GDM1 (cell line): ENCODE measurements at regions not wholly inside any gene's neighbourhood (a gene's known extent, or its start where the extent isn't known, plus 50 kb on each side); places are given as distances from the start of the nearest gene placed in this dataset.

Experiments
- DNase-seq: peaks from one replicate; lab custom pipeline; 2025; lab: John Stamatoyannopoulos, UW

DNA sequence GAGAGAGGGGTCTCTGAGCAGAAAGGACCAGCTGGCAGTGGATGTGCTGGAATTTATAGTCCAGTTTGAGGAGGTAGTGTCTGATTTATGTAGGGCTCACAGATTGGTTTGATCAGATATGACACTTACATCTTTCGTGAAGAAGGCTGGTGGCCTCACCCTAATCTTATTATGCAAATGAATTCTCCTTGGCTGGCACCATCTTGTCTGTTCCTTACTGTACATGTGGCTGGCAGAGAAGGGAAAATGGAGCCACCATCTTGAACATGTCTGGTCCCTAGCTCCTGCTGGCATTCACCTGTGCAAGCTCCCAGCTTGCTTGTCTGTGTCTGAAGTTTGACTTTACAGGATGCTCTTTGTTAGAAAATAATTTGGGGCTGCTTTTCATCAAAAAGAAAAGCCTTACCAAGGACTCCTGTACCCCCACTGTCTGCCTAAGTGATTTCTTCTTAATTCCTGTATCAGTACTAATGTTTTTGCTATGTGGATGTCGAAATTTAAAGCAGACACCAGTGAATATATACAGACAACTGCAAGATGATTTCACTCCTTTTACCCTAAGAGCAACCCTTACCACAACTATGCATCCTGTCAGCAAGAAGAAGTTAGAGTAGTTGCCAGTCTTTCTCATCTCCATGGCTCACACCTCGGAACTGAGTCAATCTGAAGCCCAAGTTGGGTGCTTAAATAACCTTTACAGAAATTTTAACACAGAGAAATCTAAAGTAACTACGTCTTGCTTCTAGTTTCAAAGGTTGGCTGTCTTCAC is 322.0 kb upstream of the SEMA3D start:
- no peak for DNase-seq

DNA sequence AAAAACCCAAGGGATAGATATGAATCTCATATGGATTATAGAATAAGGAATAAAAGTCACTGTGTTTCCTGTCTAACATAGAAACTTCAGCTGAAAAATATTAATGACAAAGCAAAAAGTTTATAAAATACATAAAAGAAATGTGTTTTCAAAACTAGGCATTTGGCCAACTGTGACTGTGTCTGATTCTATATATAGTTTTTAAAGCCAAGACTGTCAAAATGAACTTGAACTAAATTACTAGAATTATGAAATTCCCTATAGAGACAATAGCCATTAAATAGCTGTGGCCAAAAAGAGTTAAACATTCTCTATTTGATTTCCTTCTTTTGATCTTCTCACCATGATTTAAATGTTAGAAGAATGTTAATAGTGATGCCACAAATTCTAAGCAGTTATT is 311.2 kb upstream of the SEMA3D start:
- DNase-seq: no peak

DNA sequence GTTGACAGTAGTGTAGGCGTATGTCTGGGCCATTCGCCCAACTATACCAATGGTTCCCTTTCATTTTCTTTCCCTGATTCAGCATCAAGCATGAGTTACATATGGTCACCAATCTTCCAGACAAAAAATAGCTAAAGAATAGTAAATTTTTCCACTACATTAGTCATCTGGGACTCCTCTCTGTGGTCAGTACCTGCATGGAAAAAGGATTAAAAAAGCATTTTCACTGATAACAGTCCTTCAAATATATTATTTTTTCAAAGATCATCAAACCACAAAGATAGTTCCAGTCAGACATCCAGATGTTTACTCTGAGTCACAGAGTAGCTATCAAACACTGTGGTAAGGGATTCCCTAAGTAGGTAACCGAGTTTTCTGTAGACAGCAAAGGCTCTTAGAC is 302.6 kb upstream of the SEMA3D start:
- DNase-seq: no peak

DNA sequence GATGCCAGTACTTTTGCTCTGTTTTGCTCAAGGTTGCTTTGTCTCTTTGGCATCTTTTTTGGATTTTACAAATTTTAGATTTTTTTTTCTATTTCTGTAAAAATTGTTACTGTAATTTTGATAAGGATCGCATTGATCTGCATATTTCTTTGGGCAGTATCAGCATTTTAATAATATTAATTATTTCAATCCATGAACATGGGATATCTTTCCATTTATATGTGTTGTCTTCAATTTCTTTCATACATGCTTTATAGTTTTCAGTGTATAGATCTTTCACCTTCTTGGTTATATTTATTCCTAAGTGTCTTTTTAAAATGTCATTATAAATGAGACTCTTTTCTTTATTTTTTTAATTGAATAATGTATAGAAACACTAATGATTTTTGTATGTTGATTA is 301.6 kb upstream of the SEMA3D start:
- no peak for DNase-seq

DNA sequence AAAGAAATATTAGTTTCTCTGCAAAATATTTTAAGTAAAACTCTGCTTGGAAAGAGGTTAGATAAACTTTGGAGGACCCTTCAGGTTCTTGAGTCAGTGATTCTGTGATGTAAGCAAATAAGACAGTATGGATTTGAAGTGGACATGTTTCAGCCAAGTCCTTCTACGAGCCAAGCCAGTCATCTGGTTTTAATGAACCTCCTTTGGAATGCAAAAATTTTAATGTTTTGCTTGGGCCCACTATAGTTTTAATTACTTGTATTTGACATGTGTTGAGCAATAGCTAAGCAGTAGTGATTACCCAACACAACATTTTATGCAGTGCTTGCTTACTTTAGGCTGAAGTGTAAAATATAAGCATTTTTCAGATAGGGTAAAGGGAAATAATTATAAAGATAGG is 296.3 kb upstream of the SEMA3D start:
- no peak for DNase-seq

DNA sequence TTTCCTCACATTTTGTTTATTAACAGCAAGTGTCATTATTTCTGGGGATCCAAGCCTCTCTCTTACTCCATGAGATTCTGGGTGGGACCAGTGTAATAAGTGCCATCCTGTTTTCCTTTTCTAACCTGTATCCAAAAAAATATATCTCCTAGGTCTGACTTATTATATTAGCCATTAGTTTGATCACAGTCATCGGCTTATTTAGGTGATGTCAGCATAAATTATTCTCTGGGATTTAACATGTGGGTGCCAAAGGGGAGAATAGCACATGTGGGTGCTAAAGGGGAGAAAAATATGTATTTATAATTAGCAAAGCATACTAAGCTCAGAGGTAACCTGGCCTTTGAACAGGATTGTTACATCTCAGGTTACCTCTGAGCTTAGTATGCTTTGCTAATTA is 293.8 kb upstream of the SEMA3D start:
- DNase-seq: no peak

DNA sequence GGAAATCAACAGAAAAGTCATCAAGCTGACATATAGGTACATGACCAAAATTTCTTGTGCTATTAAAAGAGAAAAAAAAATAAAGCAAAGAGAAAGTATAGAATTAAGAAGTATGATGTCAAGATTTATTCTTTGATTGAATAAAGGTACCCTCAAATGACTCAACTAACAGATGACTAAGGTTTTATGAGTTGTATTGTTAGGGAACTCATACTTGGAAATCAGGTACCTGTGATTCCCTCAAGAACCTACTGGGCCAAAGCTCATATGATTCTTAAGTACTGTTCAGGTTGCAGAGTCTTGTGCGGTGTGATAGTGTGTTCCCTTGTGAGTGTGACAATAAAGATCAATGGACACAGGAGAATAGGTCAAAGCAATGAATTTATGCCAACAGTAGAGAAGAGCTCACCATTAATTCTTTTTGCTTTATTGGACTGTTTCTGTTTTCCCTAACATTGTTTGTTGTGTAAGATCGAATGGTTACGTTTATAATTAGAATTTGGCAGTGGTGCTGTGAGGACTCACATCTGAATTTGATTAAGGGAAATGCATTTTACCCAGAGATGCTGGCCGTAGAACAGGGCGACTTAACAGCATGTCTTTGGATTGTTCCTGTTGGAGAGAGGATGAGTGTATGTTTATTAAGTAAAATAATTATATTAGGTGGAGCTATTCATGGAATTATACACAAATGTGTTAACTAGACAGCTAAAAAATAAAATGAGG is 293.2 kb upstream of the SEMA3D start:
- DNase-seq: no peak

DNA sequence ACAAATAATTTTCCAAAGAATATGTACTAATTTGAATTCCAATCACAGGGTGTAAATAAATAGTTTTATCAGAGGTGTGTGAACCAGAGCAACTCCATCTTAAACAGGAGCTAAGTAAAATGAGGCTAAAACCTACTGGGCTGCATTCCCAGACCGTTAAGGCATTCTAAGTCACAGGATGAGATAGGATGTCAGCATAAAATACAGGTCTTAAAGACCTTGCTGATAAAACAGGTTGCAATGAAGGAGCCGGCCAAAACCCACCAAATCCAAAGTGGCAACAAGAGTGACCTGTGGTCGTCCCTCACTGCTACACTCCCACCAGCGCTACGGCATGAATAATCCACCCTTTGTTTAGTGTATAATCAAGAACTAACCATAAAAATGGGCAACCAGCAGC is 291.7 kb upstream of the SEMA3D start:
- no peak for DNase-seq

DNA sequence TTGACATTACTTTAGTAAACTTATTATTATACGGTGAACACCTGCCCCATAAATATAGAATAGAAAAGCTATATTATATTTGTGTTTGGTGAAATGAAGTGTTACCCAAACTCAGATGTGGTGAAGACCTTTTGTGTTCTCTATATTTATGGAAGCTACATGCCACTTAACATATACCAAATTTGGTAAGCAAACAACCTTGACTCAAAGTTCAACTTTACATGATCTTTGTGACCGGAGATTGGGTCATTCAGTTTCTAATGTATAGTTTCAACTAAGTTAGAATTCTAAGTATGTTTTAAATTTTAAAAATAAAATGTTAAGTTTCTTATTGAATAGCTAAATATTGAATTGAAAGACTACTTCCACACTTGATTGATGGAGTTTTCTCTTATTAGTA is 288.6 kb upstream of the SEMA3D start:
- no peak for DNase-seq

DNA sequence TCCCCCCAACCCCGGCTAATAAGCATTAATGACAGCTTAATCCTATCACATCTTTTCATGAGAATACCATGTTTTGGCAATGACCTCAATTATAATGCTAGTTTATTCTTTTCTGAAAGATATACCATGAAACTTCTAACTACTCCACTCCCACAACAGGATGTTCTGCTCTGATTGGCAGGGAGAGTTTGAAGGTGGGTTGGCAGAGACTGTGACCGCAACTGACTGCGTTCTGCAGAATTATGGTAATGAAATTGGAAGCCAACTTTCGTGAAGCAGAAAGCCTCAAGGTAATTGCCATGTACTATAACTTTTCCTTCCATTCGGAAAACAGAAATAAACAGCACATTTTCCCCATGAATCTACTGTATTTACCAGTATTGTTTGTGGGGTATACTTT is 288.2 kb upstream of the SEMA3D start:
- DNase-seq: no peak

DNA sequence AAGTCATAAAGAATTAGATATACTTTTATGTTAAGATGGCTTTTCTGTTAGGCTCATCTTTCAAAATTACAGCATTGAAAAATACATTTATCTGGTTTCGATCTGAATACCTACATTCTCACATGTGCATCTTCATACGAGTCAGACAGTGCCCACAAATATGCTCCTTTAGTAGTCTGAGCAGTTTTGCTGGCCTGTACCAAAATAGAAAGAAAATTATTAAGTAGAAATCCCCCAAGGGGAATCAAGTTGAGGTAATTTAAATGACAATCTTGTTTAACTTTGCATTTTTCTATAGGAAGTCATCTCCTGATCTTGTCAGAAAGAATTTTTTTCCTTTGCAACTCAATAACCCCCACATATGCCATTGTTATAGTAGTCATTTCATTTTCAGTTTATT is 287.4 kb upstream of the SEMA3D start:
- DNase-seq: no peak

DNA sequence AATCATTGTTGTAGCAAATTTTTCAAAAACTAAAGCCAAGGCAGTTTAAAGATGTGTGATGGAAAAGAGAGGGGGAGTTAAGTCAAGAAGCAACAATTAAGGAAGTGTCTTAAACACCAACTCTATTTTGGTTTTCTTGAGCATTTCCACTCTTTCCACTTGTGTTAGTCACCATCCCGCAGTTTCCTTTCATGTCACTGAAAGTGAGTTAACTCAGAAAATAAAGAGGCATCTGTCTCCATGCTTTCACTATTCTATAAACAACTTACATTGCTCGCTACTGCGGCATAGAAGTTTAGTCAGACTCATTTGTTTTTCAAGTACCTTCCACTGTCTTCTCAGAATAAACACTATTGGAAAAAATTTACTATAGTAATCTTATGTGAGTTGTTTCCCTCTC is 284.9 kb upstream of the SEMA3D start:
- DNase-seq: peak; percentile 58

DNA sequence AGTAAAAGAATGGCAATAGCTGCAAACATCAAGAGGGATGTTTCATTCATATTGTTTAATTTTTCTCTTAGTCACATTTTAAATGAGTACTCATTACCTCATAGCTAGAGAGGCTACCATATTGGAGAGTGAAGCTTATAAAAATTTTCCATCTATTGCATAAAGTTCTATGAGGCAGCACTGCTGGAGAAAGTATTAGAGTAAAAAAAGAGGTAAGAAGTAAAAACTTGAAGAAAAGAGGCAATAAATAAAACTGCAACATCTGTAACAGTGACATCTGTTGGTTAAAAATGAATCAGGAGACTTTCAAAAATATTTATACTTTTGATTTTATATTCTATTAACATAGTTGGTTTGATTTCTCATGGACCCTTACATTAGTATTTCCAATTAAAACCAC is 284.5 kb upstream of the SEMA3D start:
- DNase-seq: no peak

DNA sequence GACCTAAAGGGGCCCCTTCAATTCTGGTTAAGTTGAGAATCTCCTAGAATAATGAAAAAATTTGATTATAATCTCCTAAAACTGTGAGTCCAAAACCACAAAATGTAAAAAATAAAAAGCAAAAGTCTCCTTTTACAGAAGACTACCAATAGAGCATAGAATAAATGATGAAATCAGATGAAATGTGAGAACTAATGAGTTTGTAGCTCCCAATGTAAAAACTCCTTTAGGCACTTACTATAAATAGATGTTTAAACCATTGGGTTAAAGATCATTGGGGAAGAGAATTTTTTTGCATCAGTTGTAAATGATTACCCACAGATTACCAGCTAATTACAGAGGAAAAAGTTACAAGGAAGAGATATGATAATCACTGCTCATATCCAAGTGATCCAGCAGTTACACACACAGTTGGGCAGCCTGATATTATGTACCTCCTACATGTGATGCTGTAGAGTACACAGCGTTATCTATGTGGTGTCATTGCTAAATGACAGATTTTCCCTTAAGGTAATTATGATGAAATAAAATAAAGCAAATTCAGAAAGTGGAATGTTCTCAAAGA is 282.7 kb upstream of the SEMA3D start:
- no peak for DNase-seq

DNA sequence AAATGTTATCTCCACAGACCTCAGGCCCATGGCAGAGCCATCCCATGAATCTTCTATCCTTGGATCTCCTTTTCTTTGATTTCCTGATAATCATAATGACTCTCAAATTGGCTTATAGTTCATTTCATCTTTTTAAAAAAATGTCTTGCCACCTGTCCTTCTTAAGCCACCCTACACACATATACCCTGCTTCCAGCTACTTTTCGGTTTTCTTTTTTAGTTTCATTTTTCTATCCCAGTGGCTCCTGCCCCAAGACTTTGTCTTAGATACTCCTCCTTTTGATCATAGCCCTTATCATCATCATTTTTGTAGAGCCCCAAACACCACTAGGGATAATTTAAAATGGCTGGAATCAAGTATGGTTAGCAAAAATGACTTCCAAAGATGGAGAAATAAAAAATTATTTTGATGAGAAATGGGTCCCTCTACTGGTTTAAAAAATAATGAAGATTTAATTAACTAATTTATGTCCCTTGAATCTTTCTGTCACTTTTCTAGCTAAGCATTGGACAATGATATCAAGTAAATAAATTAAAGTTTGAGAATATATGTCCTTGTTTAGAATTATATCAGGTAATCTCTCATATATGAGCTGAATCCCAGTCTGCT is 277.3 kb upstream of the SEMA3D start:
- no peak for DNase-seq

DNA sequence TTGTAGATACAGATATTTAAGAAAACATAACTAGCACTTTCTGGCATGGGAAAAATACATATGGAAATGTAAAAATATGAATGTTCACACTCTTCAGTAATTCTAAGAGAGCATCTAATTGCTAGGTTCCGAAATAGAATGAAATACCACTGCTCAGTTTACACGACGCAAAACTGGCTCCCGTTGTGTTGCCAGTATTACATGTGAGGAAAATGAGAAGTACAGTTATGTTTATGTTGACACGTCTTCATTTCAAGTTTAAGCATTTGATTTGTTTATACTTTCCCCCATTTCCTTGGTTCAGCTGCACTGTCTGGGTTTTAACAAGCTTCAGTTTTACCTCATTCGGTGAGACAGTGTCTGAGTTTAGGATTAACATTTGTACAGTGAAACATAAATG is 275.8 kb upstream of the SEMA3D start:
- no peak for DNase-seq

DNA sequence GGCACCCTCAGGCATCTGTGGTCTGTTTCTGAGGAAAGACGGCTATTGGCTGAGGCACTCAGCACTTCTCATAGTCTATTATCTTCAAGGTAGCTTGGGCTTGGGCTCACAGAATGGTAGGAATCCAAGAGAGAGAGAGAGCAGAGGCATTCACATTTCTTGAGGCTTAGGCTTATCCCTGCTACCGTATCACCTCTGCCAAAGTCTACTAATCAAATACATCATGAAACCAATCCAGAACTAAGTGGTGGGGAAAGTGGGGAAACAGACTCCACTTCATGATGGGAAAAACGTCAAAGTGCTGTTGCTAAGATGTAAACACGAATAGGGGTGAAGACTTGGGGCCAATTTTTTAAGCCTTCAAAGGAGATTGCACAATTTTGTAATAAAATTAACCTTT is 271.1 kb upstream of the SEMA3D start:
- DNase-seq: no peak

DNA sequence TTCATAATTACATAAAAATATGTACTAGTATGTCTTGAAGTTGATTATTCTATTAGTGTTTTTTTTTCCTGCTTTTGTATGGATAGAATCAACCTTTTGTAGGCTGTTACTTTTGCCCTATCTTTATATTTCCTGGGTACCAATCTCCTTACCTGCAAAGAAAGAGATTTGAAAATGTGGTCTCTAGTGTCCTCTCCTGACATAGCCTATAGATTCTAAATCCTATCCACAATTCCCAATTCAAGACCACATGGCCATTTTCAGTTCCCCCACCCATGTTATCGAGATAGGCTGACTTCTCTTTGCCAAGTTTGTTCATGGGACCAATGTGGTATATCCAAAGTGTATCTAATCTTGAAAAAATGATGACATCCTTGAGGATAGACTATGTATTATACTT is 269.4 kb upstream of the SEMA3D start:
- DNase-seq: no peak

DNA sequence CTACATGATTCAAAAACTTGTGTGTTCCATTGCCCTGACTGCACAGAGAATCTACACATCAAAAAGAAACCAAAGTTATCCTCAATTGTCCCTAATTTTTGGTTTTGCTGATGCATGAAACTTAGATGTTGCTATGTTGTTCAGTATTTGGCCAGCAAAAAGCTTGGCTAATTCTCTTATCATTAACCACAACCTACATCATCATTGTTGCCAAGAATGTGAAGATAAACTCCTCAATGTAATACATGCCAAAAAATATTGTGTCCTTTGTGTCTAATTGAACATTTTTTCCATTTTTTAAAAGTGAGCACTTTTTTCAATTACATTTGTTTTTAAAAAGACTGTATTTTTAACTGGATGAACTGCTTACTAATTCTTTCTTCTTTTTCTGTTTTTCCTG is 268.0 kb upstream of the SEMA3D start:
- no peak for DNase-seq

DNA sequence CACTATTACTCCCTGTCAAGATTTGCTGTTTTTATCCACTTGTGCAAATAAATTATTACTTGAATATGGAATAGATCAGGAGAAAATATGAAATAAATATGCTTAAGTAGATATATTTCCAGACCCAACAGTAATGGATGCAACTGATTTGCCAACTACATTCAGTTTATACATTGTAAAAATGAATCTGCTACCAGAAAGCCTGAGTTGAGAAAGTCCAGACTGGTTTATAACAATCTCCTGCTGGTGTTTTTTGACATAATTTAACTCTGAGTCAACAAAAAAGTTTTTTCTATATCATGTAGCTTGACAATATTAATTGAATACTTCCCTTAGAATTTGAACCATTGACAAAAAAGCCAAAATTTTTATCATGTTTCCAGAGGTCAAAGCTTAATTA is 265.8 kb upstream of the SEMA3D start:
- no peak for DNase-seq

DNA sequence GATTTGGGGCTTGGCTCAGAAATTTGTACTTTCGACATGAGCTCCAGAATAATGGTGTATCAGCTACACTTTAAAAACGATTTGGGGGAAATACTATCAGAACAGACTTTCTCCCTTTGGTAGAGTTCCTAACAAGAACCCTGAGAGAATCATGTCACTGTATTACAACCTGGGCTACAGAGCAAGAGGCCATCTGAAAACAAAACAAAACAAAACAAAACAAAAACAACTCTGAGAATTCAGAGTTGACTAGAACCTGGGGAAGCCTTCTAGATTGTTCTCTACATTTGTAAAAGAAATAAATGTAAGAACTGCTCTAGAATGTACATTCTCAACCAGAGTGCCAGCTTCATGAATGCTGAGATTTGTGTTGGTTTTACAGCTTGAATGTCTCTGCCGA is 262.6 kb upstream of the SEMA3D start:
- no peak for DNase-seq

DNA sequence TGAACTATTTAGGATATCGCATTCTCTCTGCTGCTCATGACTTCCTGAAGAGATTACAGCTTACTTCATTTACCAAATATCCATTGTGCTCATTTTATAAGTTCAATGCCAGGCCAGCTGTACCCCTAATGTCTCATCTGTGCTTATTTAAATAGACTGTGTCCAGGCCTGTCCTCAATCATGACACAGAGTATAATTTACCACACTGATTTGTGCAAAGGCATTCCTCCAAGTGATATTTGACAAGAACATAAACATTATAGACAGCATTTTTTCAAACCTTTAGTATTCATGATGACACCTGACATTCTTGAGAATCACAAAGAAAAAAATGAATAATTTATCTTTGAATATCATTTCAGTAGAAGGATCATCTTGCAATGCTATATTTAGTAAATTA is 260.1 kb upstream of the SEMA3D start:
- DNase-seq: no peak

DNA sequence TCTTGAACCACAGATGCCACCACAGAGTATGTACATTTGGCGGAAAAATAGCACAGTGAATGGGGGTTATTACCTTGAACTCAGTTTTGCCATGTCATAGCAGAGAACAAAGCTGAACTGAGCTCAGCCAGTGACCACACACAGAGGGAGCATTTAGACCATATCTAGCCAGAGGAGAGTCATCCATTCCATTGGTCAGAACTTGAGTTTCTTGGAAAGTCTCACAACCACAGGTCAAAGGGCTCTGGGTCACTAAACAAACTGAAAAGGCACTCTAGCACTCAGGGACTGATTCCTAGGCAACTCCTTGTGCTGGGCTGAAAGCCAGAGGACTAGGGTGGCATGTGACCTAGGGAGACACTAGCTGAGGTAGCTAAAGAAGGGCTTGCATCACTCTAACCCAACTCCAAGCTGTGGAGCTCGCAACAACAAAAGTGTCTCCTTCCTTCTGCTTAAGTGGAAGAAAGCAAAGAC is 239.7 kb upstream of the SEMA3D start:
- DNase-seq: no peak
